GM18858 (cell line): ENCODE measurements at regions not wholly inside any gene's neighbourhood (a gene's known extent, or its start where the extent isn't known, plus 50 kb on each side); places are given as distances from the start of the nearest gene placed in this dataset.

Experiments
- ATAC-seq: cut with Tn5 transposase; IDR thresholded peaks from one replicate; pipeline ENCODE4 v1.9.1; 2021; ENCODE audit not compliant: unreplicated experiment

GRCh38 chr17:33809748-33810147 is 445.3 kb upstream of the CCL2 start:
- ATAC-seq = no peak

- no peak for ATAC-seq
Observed at GRCh38 chr17:33811004-33811760, 443.9 kb upstream of the CCL2 start.

GRCh38 chr17:33811984-33812577 is 443.0 kb upstream of the CCL2 start:
- ATAC-seq = no peak

- no peak for ATAC-seq
Observed at GRCh38 chr17:33814852-33815251, 440.2 kb upstream of the CCL2 start.

GRCh38 chr17:33816036-33816435 is 439.0 kb upstream of the CCL2 start:
- no peak for ATAC-seq

- no peak for ATAC-seq
Observed at GRCh38 chr17:33816842-33817617, 438.1 kb upstream of the CCL2 start.

- no peak for ATAC-seq
Observed at GRCh38 chr17:33819539-33819938, 435.5 kb upstream of the CCL2 start.

- ATAC-seq = no peak
Observed at GRCh38 chr17:33832262-33832661, 422.8 kb upstream of the CCL2 start.

GRCh38 chr17:33837281-33837680 is 417.8 kb upstream of the CCL2 start:
- no peak for ATAC-seq

GRCh38 chr17:33838281-33838680 is 416.8 kb upstream of the CCL2 start:
- ATAC-seq = no peak

GRCh38 chr17:33847900-33848299 is 407.2 kb upstream of the CCL2 start:
- ATAC-seq = no peak

GRCh38 chr17:33848433-33848832 is 406.7 kb upstream of the CCL2 start:
- no peak for ATAC-seq

GRCh38 chr17:33854596-33854995 is 400.5 kb upstream of the CCL2 start:
- no peak for ATAC-seq

- no peak for ATAC-seq
Observed at GRCh38 chr17:33858121-33858520, 397.0 kb upstream of the CCL2 start.

GRCh38 chr17:33858682-33859081 is 396.4 kb upstream of the CCL2 start:
- ATAC-seq = no peak

- ATAC-seq = no peak
Observed at GRCh38 chr17:33862772-33863602, 392.1 kb upstream of the CCL2 start.

GRCh38 chr17:33864758-33865229 is 390.3 kb upstream of the CCL2 start:
- ATAC-seq = no peak

GRCh38 chr17:33868899-33869298 is 386.2 kb upstream of the CCL2 start:
- no peak for ATAC-seq

- ATAC-seq = no peak
Observed at GRCh38 chr17:33870936-33871335, 384.1 kb upstream of the CCL2 start.

GRCh38 chr17:33871720-33872540 is 383.2 kb upstream of the CCL2 start:
- no peak for ATAC-seq
